Adrenal gland (tissue), 9 donors: ENCODE measurements at regions not wholly inside any gene's neighbourhood (a gene's known extent, or its start where the extent isn't known, plus 50 kb on each side); places are given as distances from the start of the nearest gene placed in this dataset.

Source experiments
- DNase-seq, 7 donors: peaks; one replicate each; pipeline ENCODE4 v3.0.0-alpha.2; 2019 to 2020
- H3K27ac ChIP-seq, 5 donors: fragments of 200-600 bp; sonication (generic) in 4 of 5; 1 replicate in 3 of 5; 2 replicates in 2 of 5; pipeline versions ENCODE4 v1.5.1 to v1.8.0; 2016 to 2020; ENCODE audit warnings: mild to moderate bottlenecking in 1 of 5
- H3K27me3 ChIP-seq: fragments of 200-600 bp; 2 replicates; pipeline ENCODE4 v1.8.0; 2021
- H3K36me3 ChIP-seq, 2 donors: fragments of 200-600 bp; replicated peaks in 1 of 2; 1 replicate in 1 of 2; 2 replicates in 1 of 2; pipeline versions ENCODE4 v1.5.1 to v1.8.0; 2018 to 2022
- H3K4me1 ChIP-seq, 2 donors: fragments of 200-600 bp; replicated peaks in 1 of 2; 1 replicate in 1 of 2; 2 replicates in 1 of 2; pipeline versions ENCODE4 v1.5.1 to v1.8.0; 2018 to 2021
- H3K4me3 ChIP-seq, 4 donors: fragments of 200-600 bp; sonication (generic) in 3 of 4; one replicate each; pipeline ENCODE4 v1.5.1; 2016 to 2018
- H3K9me3 ChIP-seq, 3 donors: fragments of 200-600 bp; sonication (generic) in 1 of 3; replicated peaks in 1 of 3; 1 replicate in 2 of 3; 2 replicates in 1 of 3; pipeline versions ENCODE4 v1.5.1 to v1.8.0; 2016 to 2021
- POLR2A ChIP-seq, 2 donors: fragments of 450-650 bp; IDR thresholded peaks; one replicate each; pipeline ENCODE4 v1.6.1; 2017; ENCODE audit warnings: antibody characterized with exemption in 2 of 2, mild to moderate bottlenecking in 2 of 2, moderate library complexity in 1 of 2
- WGBS, 4 donors: extraction: QIAGEN DNeasy Blood & Tissue Kit in 2 of 4; methylation state at CpG; one replicate each; pipeline versions ENCODE4 v1.1.5 to v1.1.7; 2013 to 2017; 5-methylcytosine and 5-hydroxymethylcytosine counted together
- intact Hi-C, 2 donors: fragments of 100-400 bp; cut with DNase I; formaldehyde crosslinking; loops; one replicate each; pipeline versions ENCODE4 v1.14.1 to v1.15.0; 2022 to 2023
- TF ChIP-seq, protein P1 (sequence below), 6 experiments: fragments of 450-650 bp in 4 of 6; fragments of 200-600 bp in 2 of 6; sonication (generic) in 1 of 6; IDR thresholded peaks; 1 replicate in 5 of 6; 2 replicates in 1 of 6; pipeline versions ENCODE4 v1.5.1 to v1.8.0; 2016 to 2021; ENCODE audit warnings: antibody characterized with exemption in 6 of 6, mild to moderate bottlenecking in 2 of 6, moderate library complexity in 1 of 6
- donor health status: healthy with polysubstance abuse.
- donor health status: Bipolar disorder and iron deficiency.
- donor health status: DM: yes; HTN: yes; CAD: no.
- donor health status: DM: no; HTN: no; CAD: no.
- donor health status: DM: no; HTN: no; CAD: no.

DNA sequence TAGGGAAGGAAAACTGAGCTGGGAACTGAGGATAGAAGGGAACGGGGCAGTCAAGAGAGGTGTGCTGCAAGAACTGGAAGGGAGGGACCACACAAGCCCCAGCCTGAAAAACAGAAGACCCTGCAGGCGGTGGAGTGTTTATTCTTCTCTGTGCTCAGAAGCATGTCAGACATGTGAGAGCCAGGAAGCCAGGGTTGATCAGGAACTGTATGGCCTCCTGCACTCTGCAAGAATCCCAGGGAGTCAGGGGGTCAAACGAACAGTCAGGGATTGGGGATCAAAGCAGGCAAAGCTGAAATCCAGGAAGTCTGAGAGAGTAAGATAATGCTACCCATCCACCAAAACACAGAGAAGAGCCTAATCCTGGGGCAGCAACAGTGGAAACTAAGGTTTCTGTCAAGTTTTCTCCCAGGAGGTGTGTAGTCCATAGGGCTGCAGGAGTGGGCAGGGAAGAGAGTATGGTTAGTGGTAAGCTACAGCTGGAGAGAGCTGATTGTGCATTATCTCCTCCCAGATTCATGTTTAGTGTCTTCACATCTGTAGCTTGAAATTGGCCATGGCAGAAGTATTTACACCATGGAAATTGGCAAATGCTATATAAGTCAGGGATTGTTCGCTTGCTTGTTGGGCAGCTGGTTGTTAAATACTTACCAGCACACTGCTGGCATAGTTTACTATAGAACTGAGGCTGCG lies 115.4 kb upstream of the SLC44A1 start:
- no peaks in the 10 kb centered on the region for H3K27me3 ChIP-seq
- H3K4me3 ChIP-seq, result no peak overlapping the region
- H3K27ac ChIP-seq, result no peak overlapping the region
- no peaks in the 10 kb centered on the region for H3K9me3 ChIP-seq
- no peaks in the 10 kb centered on the region for H3K36me3 ChIP-seq
- WGBS, 4 donors, result 84 to 89% (median 87%) methylated on average over 5 of the region's 5 CpGs
- TF ChIP-seq, protein P1, sequence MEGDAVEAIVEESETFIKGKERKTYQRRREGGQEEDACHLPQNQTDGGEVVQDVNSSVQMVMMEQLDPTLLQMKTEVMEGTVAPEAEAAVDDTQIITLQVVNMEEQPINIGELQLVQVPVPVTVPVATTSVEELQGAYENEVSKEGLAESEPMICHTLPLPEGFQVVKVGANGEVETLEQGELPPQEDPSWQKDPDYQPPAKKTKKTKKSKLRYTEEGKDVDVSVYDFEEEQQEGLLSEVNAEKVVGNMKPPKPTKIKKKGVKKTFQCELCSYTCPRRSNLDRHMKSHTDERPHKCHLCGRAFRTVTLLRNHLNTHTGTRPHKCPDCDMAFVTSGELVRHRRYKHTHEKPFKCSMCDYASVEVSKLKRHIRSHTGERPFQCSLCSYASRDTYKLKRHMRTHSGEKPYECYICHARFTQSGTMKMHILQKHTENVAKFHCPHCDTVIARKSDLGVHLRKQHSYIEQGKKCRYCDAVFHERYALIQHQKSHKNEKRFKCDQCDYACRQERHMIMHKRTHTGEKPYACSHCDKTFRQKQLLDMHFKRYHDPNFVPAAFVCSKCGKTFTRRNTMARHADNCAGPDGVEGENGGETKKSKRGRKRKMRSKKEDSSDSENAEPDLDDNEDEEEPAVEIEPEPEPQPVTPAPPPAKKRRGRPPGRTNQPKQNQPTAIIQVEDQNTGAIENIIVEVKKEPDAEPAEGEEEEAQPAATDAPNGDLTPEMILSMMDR (IDR thresholded peaks at IDR 0.05), result no peak
- TF ChIP-seq POLR2A (IDR thresholded peaks at IDR 0.05), result no peak
- no peak for DNase-seq
- H3K4me1 ChIP-seq, result peaks cover 0 to 19% of the 10 kb centered on the region in 2 donors
- intact Hi-C loops, result no loop called here

DNA sequence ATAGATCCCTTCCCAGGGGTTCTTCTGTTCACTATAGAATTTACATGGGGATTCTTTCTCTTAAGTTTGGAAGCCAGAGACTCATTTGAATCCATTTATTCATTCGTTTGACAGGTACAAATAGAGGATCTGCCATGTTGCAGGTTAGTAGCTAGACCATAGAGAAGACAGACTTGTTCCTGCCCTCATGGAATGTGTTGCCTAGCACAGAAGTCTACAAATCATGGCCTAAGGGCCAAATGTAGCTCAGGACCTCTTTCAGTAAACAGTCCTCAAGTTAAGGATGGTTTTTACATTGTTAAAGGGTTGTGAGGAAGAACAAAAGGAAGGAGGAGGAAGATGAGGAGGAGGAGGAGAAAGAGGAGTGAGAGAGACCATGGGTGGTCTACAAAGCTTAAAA lies 114.7 kb upstream of the SLC44A1 start:
- WGBS, 4 donors, result 90 to 100% (median 97%) methylated on average over 1 of the region's 1 CpG
- TF ChIP-seq, protein P1 (IDR thresholded peaks at IDR 0.05), result no peak
- TF ChIP-seq POLR2A (IDR thresholded peaks at IDR 0.05), result no peak
- H3K4me3 ChIP-seq, result no peak overlapping the region

DNA sequence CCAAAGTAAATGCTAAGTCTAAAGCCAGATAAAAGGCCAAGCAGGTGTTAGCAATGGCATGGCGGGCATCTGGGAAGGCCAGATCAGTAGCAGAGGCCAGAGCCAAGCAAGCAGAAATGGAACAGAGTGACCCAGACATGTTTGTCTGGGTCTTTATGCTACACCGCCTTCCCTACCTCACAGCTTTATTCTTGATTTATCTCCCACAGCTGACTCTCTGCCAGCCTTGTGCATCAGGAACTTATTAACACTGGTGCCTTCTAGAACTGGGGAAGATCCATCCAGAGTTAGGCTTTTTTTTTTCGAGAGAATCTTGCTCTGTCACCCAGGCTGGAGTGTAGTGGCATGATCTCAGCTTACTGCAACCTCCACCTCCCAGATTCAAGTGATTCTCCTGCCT lies 112.5 kb upstream of the SLC44A1 start:
- peaks cover 0 to 16% of the 10 kb centered on the region in 2 donors for H3K4me1 ChIP-seq
- no peaks in the 10 kb centered on the region for H3K9me3 ChIP-seq
- no peaks in the 10 kb centered on the region for H3K36me3 ChIP-seq
- intact Hi-C loops, result no loop called here
- TF ChIP-seq POLR2A (IDR thresholded peaks at IDR 0.05), result no peak
- TF ChIP-seq, protein P1 (IDR thresholded peaks at IDR 0.05), result no peak
- peak overlapping the region in 2 of 5 donors; percentile 49 to 64 for H3K27ac ChIP-seq
- H3K27me3 ChIP-seq, result no peaks in the 10 kb centered on the region
- no peak for DNase-seq
- 86 to 98% (median 91%) methylated on average over 3 of the region's 3 CpGs for WGBS, 4 donors
- no peak overlapping the region for H3K4me3 ChIP-seq

More for the DNA sequence above, 114.7 kb upstream of the SLC44A1 start:
- intact Hi-C loops, result no loop called here
- DNase-seq, result no peak
- Histone ChIP-seq H3K27me3 (no peaks in the 10 kb centered on the region), H3K9me3 (no peaks in the 10 kb centered on the region), H3K4me1 (peaks cover 0 to 19% of the 10 kb centered on the region in 2 donors), H3K27ac (no peak overlapping the region), H3K36me3 (no peaks in the 10 kb centered on the region)

DNA sequence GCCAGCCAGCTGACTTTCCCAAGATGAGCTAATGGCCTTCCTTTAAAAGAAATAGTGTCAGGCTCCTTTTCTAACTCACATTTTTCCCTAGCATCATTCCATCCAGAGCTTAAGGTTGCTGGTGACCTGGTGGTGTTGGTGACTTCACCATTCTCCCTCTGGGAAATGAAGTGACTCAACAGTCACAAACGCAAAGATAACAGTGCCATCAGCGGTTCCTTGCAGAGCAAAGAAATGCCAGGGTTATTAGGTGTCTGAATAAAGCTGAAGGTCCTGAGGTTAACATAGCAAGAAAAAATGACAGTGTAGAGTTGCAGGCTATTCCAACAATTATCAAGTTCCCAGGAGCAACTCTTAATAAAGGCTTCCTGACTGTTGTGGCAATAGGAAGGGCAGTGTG lies 111.8 kb upstream of the SLC44A1 start:
- peak; percentile 30 to 79 (median 69) for DNase-seq
- Histone ChIP-seq H3K27ac (peak overlapping the region in 3 of 5 donors; percentile 46 to 64 (median 49)), H3K9me3 (no peaks in the 10 kb centered on the region), H3K4me1 (peaks cover 0 to 10% of the 10 kb centered on the region in 2 donors), H3K36me3 (no peaks in the 10 kb centered on the region), H3K27me3 (no peaks in the 10 kb centered on the region), H3K4me3 (no peak overlapping the region)
- 31 to 53% (median 45%) methylated on average over 2 of the region's 2 CpGs for WGBS, 4 donors
- no peak for TF ChIP-seq POLR2A (IDR thresholded peaks at IDR 0.05)
- TF ChIP-seq, protein P1 (IDR thresholded peaks at IDR 0.05), result no peak
- intact Hi-C loops, result no loop called here
